Glutamatergic neuron (in vitro differentiated cells): ENCODE measurements at regions not wholly inside any gene's neighbourhood (a gene's known extent, or its start where the extent isn't known, plus 50 kb on each side); places are given as distances from the start of the nearest gene placed in this dataset.
"Not testable (repeated sequence)": the region's sequence is repeated elsewhere in the genome, so short reads cannot be mapped to it uniquely, and the experiment has no call there.

Experiments used
- DNase-seq: peaks from one replicate; pipeline ENCODE4 v3.0.0; 2022
- H3K27ac Mint-ChIP-seq: one replicate; pipeline ENCODE4 v1.8.0; 2020; ENCODE audit warnings: mild to moderate bottlenecking, mixed read lengths, inconsistent platforms; ENCODE audit not compliant: unreplicated experiment
- H3K27me3 Mint-ChIP-seq: one replicate; pipeline ENCODE4 v1.8.0; 2020; ENCODE audit warnings: mild to moderate bottlenecking, moderate library complexity, mixed read lengths, inconsistent platforms; ENCODE audit not compliant: unreplicated experiment
- H3K36me3 Mint-ChIP-seq: one replicate; pipeline ENCODE4 v1.8.0; 2020; ENCODE audit warnings: mild to moderate bottlenecking, mixed read lengths, inconsistent platforms; ENCODE audit not compliant: unreplicated experiment
- H3K4me1 Mint-ChIP-seq: one replicate; pipeline ENCODE4 v1.8.0; 2020; ENCODE audit warnings: mild to moderate bottlenecking, low read depth, mixed read lengths, inconsistent platforms; ENCODE audit not compliant: unreplicated experiment
- H3K4me3 Mint-ChIP-seq: one replicate; pipeline ENCODE4 v1.8.0; 2020; ENCODE audit warnings: mild to moderate bottlenecking, mixed read lengths, inconsistent platforms; ENCODE audit not compliant: unreplicated experiment
- H3K9me3 Mint-ChIP-seq: one replicate; pipeline ENCODE4 v1.8.0; 2020; ENCODE audit warnings: mild to moderate bottlenecking, moderate library complexity, mixed read lengths, inconsistent platforms; ENCODE audit not compliant: unreplicated experiment
- CTCF ChIP-seq: fragments of 200-600 bp; sonication (generic); IDR thresholded peaks from one replicate; pipeline ENCODE4 v1.5.0; 2021; ENCODE audit not compliant: partially characterized antibody, unreplicated experiment

DNA sequence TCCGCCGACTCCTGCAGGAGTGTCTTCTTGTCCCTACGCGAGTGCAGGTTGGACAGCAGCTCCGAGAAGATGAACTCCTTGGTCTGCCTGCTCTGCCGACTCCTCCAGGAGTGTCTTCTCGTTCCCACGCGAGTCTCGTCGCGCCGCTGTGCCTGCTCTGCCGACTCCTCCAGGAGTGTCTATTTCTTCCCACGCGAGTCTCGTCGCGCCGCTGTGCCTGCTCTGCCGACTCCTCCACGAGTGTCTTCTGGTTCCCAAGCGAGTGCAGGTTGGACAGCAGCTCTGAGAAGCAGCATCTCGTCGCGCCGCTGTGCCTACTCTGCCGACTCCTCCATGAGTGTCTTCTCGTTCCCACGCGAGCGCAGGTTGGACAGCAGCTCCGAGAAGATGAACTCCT, 66.6 kb upstream of the LYSMD4 start:
- H3K9me3 Mint-ChIP-seq, DNase-seq, H3K36me3 Mint-ChIP-seq, H3K4me1 Mint-ChIP-seq, H3K27ac Mint-ChIP-seq, H3K4me3 Mint-ChIP-seq, H3K27me3 Mint-ChIP-seq: not testable (repeated sequence)

- not testable (repeated sequence) for H3K4me3 Mint-ChIP-seq, H3K27me3 Mint-ChIP-seq, H3K9me3 Mint-ChIP-seq, DNase-seq, H3K27ac Mint-ChIP-seq, H3K4me1 Mint-ChIP-seq, H3K36me3 Mint-ChIP-seq
Measured at GRCh38 chr15:99799182-99799853, 66.1 kb upstream of the LYSMD4 start.

GRCh38 chr15:99796940-99797870, 64.0 kb upstream of the LYSMD4 start:
- not testable (repeated sequence) for H3K27me3 Mint-ChIP-seq, H3K4me3 Mint-ChIP-seq, H3K36me3 Mint-ChIP-seq, H3K4me1 Mint-ChIP-seq, H3K9me3 Mint-ChIP-seq, H3K27ac Mint-ChIP-seq, DNase-seq
- peak; percentile 28 for TF ChIP-seq CTCF

GRCh38 chr15:99791881-99792807, 58.9 kb upstream of the LYSMD4 start:
- H3K4me3 Mint-ChIP-seq, H3K36me3 Mint-ChIP-seq, DNase-seq, H3K27ac Mint-ChIP-seq, H3K27me3 Mint-ChIP-seq, H3K9me3 Mint-ChIP-seq, H3K4me1 Mint-ChIP-seq: not testable (repeated sequence)

DNA sequence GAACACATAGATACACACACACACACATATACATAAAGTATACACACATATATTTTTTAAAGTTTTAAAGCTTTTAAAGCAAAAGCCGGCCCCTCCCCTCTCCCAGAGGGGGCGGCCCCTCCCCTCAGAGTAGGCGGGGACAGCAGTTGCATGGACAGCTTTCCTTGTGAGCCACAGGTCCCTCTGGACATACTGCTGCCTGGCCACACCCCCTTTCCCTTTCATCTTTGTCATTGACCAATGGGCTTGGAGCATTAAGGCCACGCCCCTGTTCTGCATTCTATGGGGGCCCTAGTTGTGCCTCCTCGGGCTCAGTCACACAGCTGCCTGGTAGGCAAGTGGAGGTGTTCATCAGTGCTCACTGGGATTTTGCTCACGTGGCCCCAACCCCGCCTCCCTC, 57.5 kb upstream of the LYSMD4 start:
- not testable (repeated sequence) for DNase-seq, H3K9me3 Mint-ChIP-seq, H3K27me3 Mint-ChIP-seq, H3K36me3 Mint-ChIP-seq, H3K4me3 Mint-ChIP-seq, H3K27ac Mint-ChIP-seq, H3K4me1 Mint-ChIP-seq

DNA sequence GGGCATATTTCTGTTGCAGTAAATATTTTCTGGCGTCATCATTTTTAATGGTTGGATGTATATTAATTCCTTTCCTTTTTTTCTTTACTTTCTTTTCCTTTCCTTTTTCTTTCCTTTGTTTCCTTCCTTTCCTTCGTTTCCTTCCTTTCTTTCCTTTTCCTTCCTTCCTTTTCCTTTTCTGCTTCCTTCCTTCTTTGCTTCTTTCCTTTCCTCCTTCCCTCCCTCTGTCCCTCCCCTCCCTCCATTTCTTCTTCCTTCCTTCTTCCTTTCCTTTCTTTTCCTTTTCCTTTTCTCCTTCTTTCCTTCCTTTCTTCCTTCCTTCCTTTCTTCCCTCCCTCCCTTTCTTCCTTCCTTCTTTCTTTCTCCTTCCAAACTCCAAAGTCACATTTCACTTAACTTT, 54.9 kb upstream of the LYSMD4 start:
- no peaks in the 10 kb centered on the region for H3K9me3 Mint-ChIP-seq
- H3K27me3 Mint-ChIP-seq: no peaks in the 10 kb centered on the region
- no peak overlapping the region for H3K27ac Mint-ChIP-seq
- no peak overlapping the region for H3K4me3 Mint-ChIP-seq
- no peaks in the 10 kb centered on the region for H3K4me1 Mint-ChIP-seq
- no peak for DNase-seq
- H3K36me3 Mint-ChIP-seq: no peaks in the 10 kb centered on the region
- no peak for TF ChIP-seq CTCF

DNA sequence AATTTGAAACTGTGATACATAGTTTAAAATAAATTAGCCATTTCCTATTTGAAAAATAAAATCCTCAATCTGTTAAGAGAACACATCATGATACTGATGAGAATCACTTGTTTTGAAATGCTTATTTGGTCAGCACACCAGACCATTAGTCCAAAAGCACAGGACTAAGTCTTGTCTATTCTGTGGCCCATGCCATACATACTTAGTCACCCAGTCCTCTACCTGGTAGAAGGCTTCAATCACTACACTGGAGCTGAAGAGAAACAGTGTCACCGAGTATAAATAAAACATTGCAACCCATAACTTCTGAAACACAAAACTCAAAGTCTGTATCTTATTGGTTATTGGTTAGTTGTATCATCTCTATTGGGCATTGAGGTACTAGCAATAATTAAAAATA, 51.6 kb upstream of the LYSMD4 start:
- not testable (repeated sequence) for H3K4me3 Mint-ChIP-seq

DNA sequence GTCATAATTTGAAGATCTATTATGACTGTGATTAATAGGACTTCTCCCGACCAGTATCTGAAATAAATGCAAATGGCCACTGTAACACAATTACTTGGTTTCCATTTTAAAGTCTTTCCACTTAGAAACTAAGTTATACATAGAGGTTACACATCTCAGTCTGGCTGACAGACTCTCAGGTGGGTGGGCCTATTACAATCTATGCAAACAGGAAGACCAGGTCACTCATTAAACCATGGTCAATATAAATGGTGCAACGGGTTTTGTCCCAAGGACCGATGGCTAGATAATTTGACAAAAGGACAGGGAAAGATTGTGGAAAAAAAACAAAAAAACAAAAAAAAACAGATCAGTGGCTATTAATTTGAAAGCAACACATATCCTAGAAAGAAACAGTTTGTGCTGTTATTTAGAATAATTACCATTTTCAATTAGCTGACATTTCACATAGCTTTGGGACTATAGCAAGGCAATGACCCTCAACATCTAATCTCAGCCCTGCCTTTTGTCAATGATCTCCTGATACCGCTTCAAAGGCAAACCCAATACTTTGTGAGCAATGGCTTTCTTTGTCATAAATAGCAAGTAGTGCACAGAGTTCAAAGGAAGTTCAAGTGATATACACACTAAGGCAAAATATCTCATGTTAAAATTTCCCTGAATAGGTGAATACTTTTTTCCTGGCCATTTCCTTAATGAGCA, 50.8 kb upstream of the LYSMD4 start:
- H3K27me3 Mint-ChIP-seq, H3K27ac Mint-ChIP-seq, H3K9me3 Mint-ChIP-seq, H3K4me3 Mint-ChIP-seq, H3K4me1 Mint-ChIP-seq, DNase-seq, H3K36me3 Mint-ChIP-seq: not testable (repeated sequence)

More for the DNA sequence above, 51.6 kb upstream of the LYSMD4 start:
- not testable (repeated sequence) for H3K9me3 Mint-ChIP-seq, H3K4me1 Mint-ChIP-seq, H3K27me3 Mint-ChIP-seq, H3K27ac Mint-ChIP-seq, H3K36me3 Mint-ChIP-seq, DNase-seq
